ENCODE measurements at regions not wholly inside any gene's neighbourhood (a gene's known extent, or its start where the extent isn't known, plus 50 kb on each side); places are given as distances from the start of the nearest gene placed in this dataset.

GRCh38 chr17:12302711-12303110 lies 282.0 kb downstream of the MAP2K4 start:
- TF ChIP-seq RELA (CRISPR knock-in tag; IDR thresholded peaks at IDR 0.05; ENCODE audit: borderline replicate concordance) (no peak), CTCF (IDR thresholded peaks at IDR 0.05) (no peak), ZNF425 (CRISPR knock-in tag; conservative IDR thresholded peaks at IDR 0.05) (no peak), SP1 (CRISPR knock-in tag; conservative IDR thresholded peaks at IDR 0.05) (no peak), NFYB (CRISPR knock-in tag; conservative IDR thresholded peaks at IDR 0.05; ENCODE audit: low read depth) (no peak), NR2C2 (CRISPR knock-in tag; IDR thresholded peaks at IDR 0.05) (no peak), JUN (CRISPR knock-in tag; IDR thresholded peaks at IDR 0.05) (no peak), FOXK1 (CRISPR knock-in tag; IDR thresholded peaks at IDR 0.05) (no peak), ZNF671 (CRISPR knock-in tag; IDR thresholded peaks at IDR 0.05) (no peak)
- TF ChIP-seq, protein P1, sequence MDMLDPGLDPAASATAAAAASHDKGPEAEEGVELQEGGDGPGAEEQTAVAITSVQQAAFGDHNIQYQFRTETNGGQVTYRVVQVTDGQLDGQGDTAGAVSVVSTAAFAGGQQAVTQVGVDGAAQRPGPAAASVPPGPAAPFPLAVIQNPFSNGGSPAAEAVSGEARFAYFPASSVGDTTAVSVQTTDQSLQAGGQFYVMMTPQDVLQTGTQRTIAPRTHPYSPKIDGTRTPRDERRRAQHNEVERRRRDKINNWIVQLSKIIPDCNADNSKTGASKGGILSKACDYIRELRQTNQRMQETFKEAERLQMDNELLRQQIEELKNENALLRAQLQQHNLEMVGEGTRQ (CRISPR knock-in tag; IDR thresholded peaks at IDR 0.05) = no peak
- TF ChIP-seq, protein P2, sequence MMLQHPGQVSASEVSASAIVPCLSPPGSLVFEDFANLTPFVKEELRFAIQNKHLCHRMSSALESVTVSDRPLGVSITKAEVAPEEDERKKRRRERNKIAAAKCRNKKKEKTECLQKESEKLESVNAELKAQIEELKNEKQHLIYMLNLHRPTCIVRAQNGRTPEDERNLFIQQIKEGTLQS (CRISPR knock-in tag; conservative IDR thresholded peaks at IDR 0.05) = no peak

All from WTC11 (cell line).